H1 (cell line): ENCODE measurements at regions not wholly inside any gene's neighbourhood (a gene's known extent, or its start where the extent isn't known, plus 50 kb on each side); places are given as distances from the start of the nearest gene placed in this dataset.

Experiments
- CTCF ChIA-PET: fragments of 300-600 bp; sonication (Branson Sonifier 250); formaldehyde crosslinking; loops from one replicate; lab custom pipeline; 2021; ENCODE audit not compliant: partially characterized antibody; lab: Charles Lee
- POLR2A ChIA-PET: fragments of 300-600 bp; sonication (Branson Sonifier 250); formaldehyde crosslinking; loops from one replicate; lab custom pipeline; 2021; ENCODE audit warnings: inconsistent platforms; ENCODE audit not compliant: partially characterized antibody; lab: Charles Lee
- DNase-seq, 2 experiments: peaks; one replicate each; pipeline versions ENCODE4 v3.0.0 to v3.0.0-alpha.2; 2010 to 2022; ENCODE audit warnings: low spot score in 2 of 2, low read depth in 1 of 2, mixed read lengths in 1 of 2
- FAIRE-seq: peaks from 2 replicates; lab custom pipeline; 2011; peaks lifted over from hg19 to GRCh38; lab: Jason Lieb, UNC
- H2AFZ ChIP-seq: 2 replicates; pipeline ENCODE4 v1.8.1; 2012; ENCODE audit warnings: low read length, inconsistent platforms
- H2AK5ac ChIP-seq: 2 replicates; pipeline ENCODE4 v1.6.1; 2013; ENCODE audit warnings: low read depth, low read length
- H2BK120ac ChIP-seq: replicated peaks from 2 replicates; pipeline ENCODE3; 2013; ENCODE audit warnings: low read depth, low read length, inconsistent platforms
- H2BK12ac ChIP-seq: 2 replicates; pipeline ENCODE4 v1.6.1; 2013; ENCODE audit warnings: low read depth, low read length
- H2BK15ac ChIP-seq: 2 replicates; pipeline ENCODE4 v1.6.1; 2013; ENCODE audit warnings: low read length
- H2BK20ac ChIP-seq: 2 replicates; pipeline ENCODE4 v1.6.1; 2013; ENCODE audit warnings: low read length
- H2BK5ac ChIP-seq: 2 replicates; pipeline ENCODE4 v1.6.1; 2013; ENCODE audit warnings: low read depth, low read length
- H3K14ac ChIP-seq: 2 replicates; pipeline ENCODE4 v1.6.1; 2013; ENCODE audit warnings: inconsistent platforms; ENCODE audit not compliant: insufficient read length
- H3K18ac ChIP-seq: 2 replicates; pipeline ENCODE4 v1.6.1; 2013; ENCODE audit warnings: low read length; ENCODE audit errors: extremely low read depth
- H3K23ac ChIP-seq: 2 replicates; pipeline ENCODE4 v1.6.1; 2013; ENCODE audit warnings: inconsistent platforms; ENCODE audit not compliant: insufficient read length
- H3K23me2 ChIP-seq: 2 replicates; pipeline ENCODE4 v1.6.1; 2013; ENCODE audit warnings: low read depth, low read length
- H3K27ac ChIP-seq: 2 replicates; pipeline ENCODE4 v1.6.1; 2011; ENCODE audit warnings: low read depth, low read length, inconsistent platforms
- H3K27me3 ChIP-seq, 4 experiments: replicated peaks in 1 of 4; 1 replicate in 1 of 4; 2 replicates in 3 of 4; pipeline versions ENCODE4 v1.6.1 to v1.8.1; 2011 to 2013; ENCODE audit warnings: low read length in 3 of 4, mild to moderate bottlenecking in 3 of 4, inconsistent platforms in 2 of 4, mixed read lengths in 2 of 4, moderate library complexity in 1 of 4; ENCODE audit not compliant: control insufficient read depth in 3 of 4, insufficient read depth in 3 of 4; ENCODE audit errors: extremely low read depth in 1 of 4
- H3K36me3 ChIP-seq, 4 experiments: 2 replicates each; pipeline versions ENCODE4 v1.6.1 to v1.8.1; 2011 to 2013; ENCODE audit warnings: mild to moderate bottlenecking in 4 of 4, low read length in 3 of 4, moderate library complexity in 2 of 4, control low read depth in 1 of 4, inconsistent platforms in 1 of 4; ENCODE audit not compliant: insufficient read depth in 4 of 4, control insufficient read depth in 2 of 4
- H3K4ac ChIP-seq: replicated peaks from 2 replicates; pipeline ENCODE3; 2013; ENCODE audit warnings: low read length, low read depth, mixed read lengths, inconsistent platforms; ENCODE audit not compliant: insufficient read length
- H3K4me1 ChIP-seq, 4 experiments: replicated peaks in 1 of 4; 1 replicate in 1 of 4; 2 replicates in 3 of 4; pipeline versions ENCODE4 v1.6.1 to v1.8.1; 2011 to 2013; ENCODE audit warnings: low read length in 3 of 4, inconsistent platforms in 2 of 4, mixed read lengths in 1 of 4; ENCODE audit not compliant: insufficient read depth in 4 of 4, control insufficient read depth in 3 of 4
- H3K4me2 ChIP-seq, 2 experiments: 2 replicates each; pipeline versions ENCODE4 v1.6.1 to v1.8.1; 2011 to 2013; ENCODE audit warnings: low read depth in 2 of 2, low read length in 2 of 2, control low read depth in 1 of 2, inconsistent platforms in 1 of 2, mild to moderate bottlenecking in 1 of 2; ENCODE audit not compliant: insufficient read depth in 1 of 2
- H3K4me3 ChIP-seq, 4 experiments: fragments of 200-600, 300-600 bp in 1 of 4; sonication (generic), shearing (Covaris generic), sonication (Bioruptor Twin) in 1 of 4; 2 replicates each; pipeline versions ENCODE4 v1.5.1 to v1.8.1; 2011 to 2016; ENCODE audit warnings: low read length in 4 of 4, low read depth in 3 of 4, control low read depth in 2 of 4, inconsistent platforms in 2 of 4, mild to moderate bottlenecking in 2 of 4, mixed read lengths in 1 of 4, moderate library complexity in 1 of 4; ENCODE audit not compliant: insufficient read depth in 2 of 4; ENCODE audit errors: extremely low read depth in 1 of 4
- H3K56ac ChIP-seq: replicated peaks from 2 replicates; pipeline ENCODE3; 2013; ENCODE audit warnings: low read depth, mild to moderate bottlenecking, mixed read lengths, low read length, inconsistent platforms; ENCODE audit not compliant: insufficient read length
- H3K79me1 ChIP-seq: 2 replicates; pipeline ENCODE4 v1.6.1; 2013; ENCODE audit warnings: low read depth, low read length, control low read depth
- H3K79me2 ChIP-seq, 2 experiments: 2 replicates each; pipeline versions ENCODE4 v1.6.1 to v1.8.1; 2012 to 2013; ENCODE audit warnings: low read length in 2 of 2, mild to moderate bottlenecking in 2 of 2, inconsistent platforms in 1 of 2; ENCODE audit not compliant: insufficient read depth in 2 of 2, control insufficient read depth in 1 of 2
- H3K9ac ChIP-seq, 4 experiments: replicated peaks in 1 of 4; 1 replicate in 1 of 4; 2 replicates in 3 of 4; pipeline versions ENCODE4 v1.6.1 to v1.8.1; 2011 to 2013; ENCODE audit warnings: low read depth in 3 of 4, low read length in 3 of 4, control low read depth in 2 of 4, mild to moderate bottlenecking in 2 of 4, moderate library complexity in 2 of 4, inconsistent platforms in 1 of 4; ENCODE audit errors: extremely low read depth in 1 of 4
- H3K9me3 ChIP-seq, 2 experiments: 2 replicates each; pipeline versions ENCODE4 v1.6.1 to v1.8.1; 2012 to 2013; ENCODE audit warnings: mild to moderate bottlenecking in 2 of 2, moderate library complexity in 2 of 2, control low read depth in 1 of 2, inconsistent platforms in 1 of 2, low read depth in 1 of 2, low read length in 1 of 2, mixed read lengths in 1 of 2; ENCODE audit not compliant: insufficient read depth in 2 of 2
- H4K20me1 ChIP-seq, 2 experiments: replicated peaks in 1 of 2; 2 replicates each; pipeline versions ENCODE3 to v1.8.1; 2011 to 2013; ENCODE audit warnings: inconsistent platforms in 2 of 2, low read length in 2 of 2, mild to moderate bottlenecking in 1 of 2; ENCODE audit not compliant: insufficient read depth in 2 of 2, control insufficient read depth in 1 of 2
- H4K5ac ChIP-seq: 2 replicates; pipeline ENCODE4 v1.6.1; 2013; ENCODE audit warnings: low read length, low read depth, mixed read lengths, inconsistent platforms; ENCODE audit not compliant: insufficient read length
- H4K8ac ChIP-seq: 2 replicates; pipeline ENCODE4 v1.8.0; 2013; ENCODE audit warnings: mild to moderate bottlenecking, moderate library complexity, low read length, inconsistent platforms; ENCODE audit not compliant: insufficient read depth; ENCODE audit errors: extremely low read depth
- H4K91ac ChIP-seq: replicated peaks from 2 replicates; pipeline ENCODE3; 2013; ENCODE audit warnings: low read length, mixed read lengths, inconsistent platforms; ENCODE audit not compliant: insufficient read length
- CBX5 ChIP-seq: fragments of 300-800, 300-1000 bp; sonication (generic); IDR thresholded peaks from 2 replicates; pipeline ENCODE4 v1.7.1; 2016; ENCODE audit warnings: antibody characterized with exemption, low read length, low read depth
- CEBPB ChIP-seq: IDR thresholded peaks from 2 replicates; pipeline ENCODE4 v1.6.1; 2012; ENCODE audit warnings: low read depth, low read length
- CHD2 ChIP-seq: IDR thresholded peaks from 2 replicates; pipeline ENCODE4 v1.6.1; 2012; ENCODE audit warnings: low read length, improper control_type of control experiment
- FOSL1 ChIP-seq: IDR thresholded peaks from 2 replicates; pipeline ENCODE4 v1.6.1; 2011; ENCODE audit warnings: mild to moderate bottlenecking, low read depth, low read length, moderate library complexity; ENCODE audit not compliant: insufficient read depth
- GABPA ChIP-seq: IDR thresholded peaks from 2 replicates; pipeline ENCODE4 v1.6.1; 2011; ENCODE audit warnings: mild to moderate bottlenecking, low read length, moderate library complexity, borderline replicate concordance; ENCODE audit not compliant: insufficient read depth
- RAD21 ChIP-seq, 2 experiments: IDR thresholded peaks in 1 of 2; conservative IDR thresholded peaks in 1 of 2; 2 replicates each; pipeline ENCODE4 v1.6.1; 2011; ENCODE audit warnings: low read depth in 2 of 2, low read length in 2 of 2, improper control_type of control experiment in 1 of 2, inconsistent platforms in 1 of 2, mild to moderate bottlenecking in 1 of 2, moderate library complexity in 1 of 2
- RFX5 ChIP-seq: IDR thresholded peaks from 2 replicates; pipeline ENCODE4 v1.6.1; 2011; ENCODE audit warnings: low read depth, low read length, improper control_type of control experiment, borderline replicate concordance
- SIN3A ChIP-seq, 2 experiments: IDR thresholded peaks in 1 of 2; conservative IDR thresholded peaks in 1 of 2; 2 replicates each; pipeline ENCODE4 v1.6.1; 2011 to 2012; ENCODE audit warnings: low read length in 2 of 2, improper control_type of control experiment in 1 of 2, low read depth in 1 of 2, mild to moderate bottlenecking in 1 of 2
- SP1 ChIP-seq: IDR thresholded peaks from 2 replicates; pipeline ENCODE4 v1.6.1; 2011; ENCODE audit warnings: low read depth, low read length
- SUZ12 ChIP-seq: fragments of 200-600 bp; sonication (generic); IDR thresholded peaks from 2 replicates; pipeline ENCODE4 v1.6.1; 2012; ENCODE audit warnings: mild to moderate bottlenecking, inconsistent platforms, low read length, moderate library complexity, mixed read lengths
- ZNF274 ChIP-seq: IDR thresholded peaks from 2 replicates; pipeline ENCODE4 v1.7.0; 2012; ENCODE audit warnings: low read length, borderline replicate concordance; ENCODE audit errors: extremely low read depth
- WGBS, 2 experiments: shearing (Covaris generic) in 1 of 2; methylation state at CpG; one replicate each; pipeline versions ENCODE4 v1.1.6 to v1.1.7; 2013 to 2015; ENCODE audit warnings: low lambda C conversion rate in 2 of 2, mixed read lengths in 2 of 2, inconsistent platforms in 1 of 2, low coverage in 1 of 2, missing lambda C conversion rate in 1 of 2; ENCODE audit not compliant: insufficient replicate concordance in 2 of 2, insufficient coverage in 1 of 2, insufficient read length in 1 of 2; ENCODE audit errors: extremely low coverage in 1 of 2, missing lambda C conversion rate in 1 of 2; 5-methylcytosine and 5-hydroxymethylcytosine counted together

DNA sequence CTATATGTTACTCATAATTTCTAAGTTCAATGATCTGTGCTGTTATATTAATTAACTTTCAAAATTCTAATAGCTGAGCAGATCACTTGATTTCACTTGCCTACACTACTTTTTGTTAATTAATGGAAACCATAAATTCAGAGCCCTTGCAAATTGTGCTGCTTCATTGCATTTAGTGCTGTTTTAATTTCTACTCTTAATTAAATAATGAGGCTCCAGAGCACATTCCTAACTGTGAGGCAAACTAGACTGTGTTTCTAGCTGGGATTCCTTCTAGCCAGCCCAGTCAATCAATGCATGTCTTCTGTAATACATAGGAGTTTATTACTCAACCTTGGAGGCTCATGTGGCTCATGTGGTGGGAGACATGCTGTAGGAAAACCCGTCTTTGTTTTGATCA lies 301.1 kb upstream of the GOLIM4 start:
- Histone ChIP-seq H3K4me1 (no peaks in the 10 kb centered on the region), H3K18ac (no peak overlapping the region), H3K23me2 (no peaks in the 10 kb centered on the region), H2AFZ (no peak overlapping the region), H2BK20ac (no peak overlapping the region), H3K79me2 (no peaks in the 10 kb centered on the region), H3K79me1 (no peaks in the 10 kb centered on the region), H3K9me3 (no peaks in the 10 kb centered on the region), H3K36me3 (no peaks in the 10 kb centered on the region), H2BK15ac (no peak overlapping the region), H3K4ac (no peak overlapping the region), H2BK5ac (no peak overlapping the region), H3K9ac (no peak overlapping the region), H4K91ac (no peak overlapping the region), H2AK5ac (no peak overlapping the region), H3K14ac (no peak overlapping the region), H3K4me2 (no peak overlapping the region), H4K5ac (no peak overlapping the region), H4K8ac (no peak overlapping the region), H3K4me3 (no peak overlapping the region), H3K23ac (no peak overlapping the region), H3K56ac (no peak overlapping the region), H3K27ac (no peak overlapping the region), H4K20me1 (no peaks in the 10 kb centered on the region), H3K27me3 (no peaks in the 10 kb centered on the region), H2BK120ac (no peak overlapping the region), H2BK12ac (no peak overlapping the region)
- no peak for FAIRE-seq
- POLR2A ChIA-PET: no interaction called here
- CTCF ChIA-PET: no interaction called here
- TF ChIP-seq RFX5 (no peak), SUZ12 (no peak), CHD2 (no peak), CBX5 (no peak), SP1 (no peak), SIN3A (conservative IDR thresholded peaks at IDR 0.05 in 1 of 2, IDR thresholded peaks at IDR 0.05 in 1 of 2; ENCODE audit: low read depth in 1 of 2, low read length in 2 of 2) (no peak), RAD21 (IDR thresholded peaks at IDR 0.05 in 1 of 2, conservative IDR thresholded peaks at IDR 0.05 in 1 of 2; ENCODE audit: low read depth in 2 of 2, low read length in 2 of 2) (no peak), FOSL1 (no peak), CEBPB (no peak), ZNF274 (no peak), GABPA (no peak)
- WGBS, 2 experiments: 85% methylated on average over 1 of the region's 1 CpG; no CpG with 5 or more reads in 1 of the 2 experiments
- no peak for DNase-seq
